K562 (cell line): ENCODE measurements at regions not wholly inside any gene's neighbourhood (a gene's known extent, or its start where the extent isn't known, plus 50 kb on each side); places are given as distances from the start of the nearest gene placed in this dataset.
A peak's percentile ranks its signal among the peaks of the same experiment; 100 is the strongest.

Experiments used
- CBFA2T3 ChIP-seq: fragments of 450-650 bp; IDR thresholded peaks from 2 replicates; pipeline ENCODE4 v1.6.1; 2017
- CBX1 ChIP-seq: sonication (generic); IDR thresholded peaks from 2 replicates; pipeline ENCODE4 v1.6.1; 2016; ENCODE audit warnings: antibody characterized with exemption, low read depth, mild to moderate bottlenecking
- ESRRA ChIP-seq: fragments of 450-650 bp; IDR thresholded peaks from 2 replicates; pipeline ENCODE4 v1.6.1; 2014; ENCODE audit warnings: low read depth, mild to moderate bottlenecking, moderate library complexity, borderline replicate concordance
- FOSL1 ChIP-seq: fragments of 200-800 bp; sonication (Bioruptor generic); conservative IDR thresholded peaks from 2 replicates; pipeline ENCODE4 v1.6.1; 2016; ENCODE audit warnings: missing genetic modification characterization, missing compliant biosample characterization
- HDAC2 ChIP-seq: fragments of 450-650 bp; IDR thresholded peaks from 2 replicates; pipeline ENCODE4 v1.6.1; 2016; ENCODE audit warnings: mild to moderate bottlenecking
- ILK ChIP-seq: fragments of 450-650 bp; IDR thresholded peaks from 2 replicates; pipeline ENCODE4 v1.6.1; 2016; ENCODE audit warnings: missing genetic modification characterization, low read depth, mild to moderate bottlenecking, missing compliant biosample characterization, moderate library complexity, borderline replicate concordance
- MGA ChIP-seq: fragments of 450-650 bp; IDR thresholded peaks from 2 replicates; pipeline ENCODE4 v1.6.1; 2016; ENCODE audit warnings: mild to moderate bottlenecking, moderate library complexity
- MYBL2 ChIP-seq, 2 experiments: fragments of 450-650 bp in 1 of 2; sonication (generic) in 1 of 2; formaldehyde crosslinking in 1 of 2; IDR thresholded peaks; 2 replicates each; pipeline versions ENCODE4 v1.6.1 to v1.8.1; 2017 to 2022; ENCODE audit warnings: borderline replicate concordance in 1 of 2, inconsistent platforms in 1 of 2, low read depth in 1 of 2, mild to moderate bottlenecking in 1 of 2, missing genetic modification reagents in 1 of 2, moderate library complexity in 1 of 2
- NFIC ChIP-seq: fragments of 450-650 bp; IDR thresholded peaks from 2 replicates; pipeline ENCODE4 v1.6.1; 2017; ENCODE audit warnings: mild to moderate bottlenecking, inconsistent platforms
- PRMT5 ChIP-seq: sonication (generic); formaldehyde crosslinking; IDR thresholded peaks from 2 replicates; pipeline ENCODE4 v1.5.0; 2020; ENCODE audit warnings: missing genetic modification reagents
- PURB ChIP-seq: sonication (generic); formaldehyde crosslinking; IDR thresholded peaks from 2 replicates; pipeline ENCODE4 v1.9.0; 2021; ENCODE audit warnings: low read depth, mild to moderate bottlenecking, missing genetic modification reagents
- SMAD4 ChIP-seq: fragments of 250-450 bp; sonication (Bioruptor Pico); conservative IDR thresholded peaks from 2 replicates; pipeline ENCODE4 v1.8.0; 2021; ENCODE audit warnings: inconsistent platforms, mild to moderate bottlenecking, moderate library complexity
- STAG1 ChIP-seq: sonication (generic); formaldehyde crosslinking; IDR thresholded peaks from 2 replicates; pipeline ENCODE4 v1.5.0; 2020; ENCODE audit warnings: missing genetic modification reagents, borderline replicate concordance
- TCF15 ChIP-seq: fragments of 250-450 bp; sonication (Bioruptor Pico); IDR thresholded peaks from 2 replicates; pipeline ENCODE4 v1.8.0; 2022; ENCODE audit warnings: moderate library complexity, mild to moderate bottlenecking, inconsistent platforms
- TCF7L2 ChIP-seq: fragments of 150-350 bp; IDR thresholded peaks from 2 replicates; pipeline ENCODE4 v1.6.1; 2016; ENCODE audit warnings: low read depth, mild to moderate bottlenecking, low read length, moderate library complexity
- YY1 ChIP-seq, 3 experiments: IDR thresholded peaks; 2 replicates each; pipeline ENCODE4 v1.6.1; 2011; ENCODE audit warnings: low read length in 2 of 3, mild to moderate bottlenecking in 2 of 3, moderate library complexity in 2 of 3, borderline replicate concordance in 1 of 3, control low read depth in 1 of 3, low read depth in 1 of 3; ENCODE audit not compliant: insufficient read depth in 3 of 3, insufficient replicate concordance in 2 of 3, control insufficient read depth in 1 of 3, insufficient read length in 1 of 3; ENCODE audit errors: extremely low read depth in 1 of 3
- ZKSCAN8 ChIP-seq: fragments of 200-800 bp; sonication (Bioruptor generic); IDR thresholded peaks from 2 replicates; pipeline ENCODE4 v1.6.1; 2016; ENCODE audit warnings: missing genetic modification characterization, missing compliant biosample characterization
- ZNF134 ChIP-seq: fragments of 250-450 bp; sonication (Bioruptor Pico); conservative IDR thresholded peaks from 2 replicates; pipeline ENCODE4 v1.4.0; 2020

DNA sequence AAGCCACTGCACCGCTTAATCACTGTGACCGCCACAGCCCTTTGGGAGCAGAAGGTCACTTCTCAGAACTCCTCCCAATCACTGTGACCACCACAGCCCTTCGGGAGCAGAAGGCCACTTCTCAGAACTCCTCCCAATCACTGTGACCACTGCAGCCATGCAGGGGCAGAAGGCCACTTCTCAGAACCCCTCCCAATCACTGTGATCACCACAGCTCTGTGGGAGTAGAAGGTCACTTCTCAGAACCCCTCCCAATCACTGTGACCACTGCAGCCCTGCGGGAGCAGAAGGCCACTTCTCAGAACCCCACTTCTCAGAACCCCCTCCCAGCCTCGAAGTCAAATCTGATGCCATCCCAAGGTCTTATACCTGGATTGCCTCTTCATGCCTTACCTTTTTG is 56.8 kb upstream of the DAPL1 start (continued):
- no peak for TF ChIP-seq YY1 (IDR thresholded peaks at IDR 0.05; ENCODE audit: borderline replicate concordance in 1 of 3, control insufficient read depth in 1 of 3, extremely low read depth in 1 of 3, insufficient read depth in 3 of 3, insufficient read length in 1 of 3, insufficient replicate concordance in 2 of 3, low read depth in 1 of 3, low read length in 2 of 3)
- no peak for TF ChIP-seq FOSL1 (tag)
- TF ChIP-seq TCF15 = no peak
- no peak for TF ChIP-seq PURB
- no peak for TF ChIP-seq MGA
- peak; percentile 28; the same call in 1 of the 2 replicates for TF ChIP-seq ESRRA
- TF ChIP-seq HDAC2 = peak; percentile 88
- TF ChIP-seq ILK (tag) = no peak
- TF ChIP-seq STAG1 = no peak
- TF ChIP-seq ZKSCAN8 = no peak
- no peak for TF ChIP-seq CBX1
- no peak for TF ChIP-seq PRMT5 (CRISPR knock-in tag)
- TF ChIP-seq TCF7L2 = no peak
- no peak for TF ChIP-seq MYBL2 (IDR thresholded peaks at IDR 0.05; ENCODE audit: low read depth)
- TF ChIP-seq MYBL2 (CRISPR knock-in tag; IDR thresholded peaks at IDR 0.05; ENCODE audit: borderline replicate concordance) = no peak
- peak; percentile 32; the same call in 1 of the 2 replicates for TF ChIP-seq CBFA2T3
- no peak for TF ChIP-seq NFIC
- TF ChIP-seq SMAD4 = 0 out of 2 replicates have a peak, but pooled peaks have one; percentile 17
- no peak for TF ChIP-seq ZNF134 (CRISPR knock-in tag)
